Astrocyte (in vitro differentiated cells and primary cell): ENCODE measurements at regions not wholly inside any gene's neighbourhood (a gene's known extent, or its start where the extent isn't known, plus 50 kb on each side); places are given as distances from the start of the nearest gene placed in this dataset.

ENCODE experiments used
- CTCF ChIP-seq: IDR thresholded peaks from 2 replicates; pipeline ENCODE4 v1.5.1; 2011; ENCODE audit warnings: low read depth, mild to moderate bottlenecking, inconsistent platforms, low read length, moderate library complexity; ENCODE audit not compliant: insufficient read depth
- EZH2 ChIP-seq: IDR thresholded peaks from 2 replicates; pipeline ENCODE4 v1.6.1; 2012; ENCODE audit warnings: mild to moderate bottlenecking, low read length, inconsistent platforms; ENCODE audit not compliant: insufficient read depth

- no peak for TF ChIP-seq CTCF
- no peak for TF ChIP-seq EZH2
Measured at GRCh38 chr5:117299224-117299935, 724.8 kb upstream of the SEMA6A start.
